Stomach (tissue), 8 donors: ENCODE measurements at regions not wholly inside any gene's neighbourhood (a gene's known extent, or its start where the extent isn't known, plus 50 kb on each side); places are given as distances from the start of the nearest gene placed in this dataset.
A peak's percentile ranks its signal among the peaks of the same experiment; 100 is the strongest.

ENCODE experiments used
- DNase-seq, 2 donors: peaks; one replicate each; pipeline versions ENCODE4 v3.0.0 to v3.0.0-alpha.2; 2013 to 2019
- H3K27ac ChIP-seq, 5 donors: fragments of 200-600 bp in 4 of 5; sonication (generic) in 4 of 5; one replicate each; pipeline ENCODE4 v1.5.1; 2013 to 2019; ENCODE audit warnings: mild to moderate bottlenecking in 1 of 5, moderate library complexity in 1 of 5
- H3K27me3 ChIP-seq, 3 donors: fragments of 200-600 bp; sonication (generic); one replicate each; pipeline ENCODE4 v1.5.1; 2017 to 2019; ENCODE audit warnings: mixed run types in 1 of 3
- H3K36me3 ChIP-seq, 4 donors: fragments of 200-600 bp; sonication (generic); 1 replicate in 3 of 4; 2 replicates in 1 of 4; pipeline ENCODE4 v1.5.1; 2016 to 2019
- H3K4me1 ChIP-seq, 4 donors: fragments of 200-600 bp; sonication (generic); one replicate each; pipeline ENCODE4 v1.5.1; 2016 to 2019
- H3K4me3 ChIP-seq, 4 donors: fragments of 200-600 bp; sonication (generic) in 3 of 4; one replicate each; pipeline ENCODE4 v1.5.1; 2016 to 2019; ENCODE audit warnings: mild to moderate bottlenecking in 1 of 4
- H3K9me3 ChIP-seq, 4 donors: fragments of 200-600 bp; sonication (generic); one replicate each; pipeline ENCODE4 v1.5.1; 2016 to 2019
- CTCF ChIP-seq, 7 experiments: fragments of 450-650 bp in 4 of 7; fragments of 200-600 bp in 3 of 7; sonication (generic) in 3 of 7; IDR thresholded peaks; one replicate each; pipeline ENCODE4 v1.5.1; 2016 to 2019; ENCODE audit warnings: antibody characterized with exemption in 7 of 7, control low read depth in 2 of 7, mild to moderate bottlenecking in 1 of 7
- EP300 ChIP-seq: sonication (generic); formaldehyde crosslinking; IDR thresholded peaks from one replicate; pipeline ENCODE4 v1.6.1; 2017; ENCODE audit warnings: antibody characterized with exemption
- POLR2A ChIP-seq, 4 donors: fragments of 450-650 bp; IDR thresholded peaks; one replicate each; pipeline ENCODE4 v1.6.1; 2016; ENCODE audit warnings: antibody characterized with exemption in 4 of 4, control low read depth in 2 of 4, mild to moderate bottlenecking in 1 of 4, moderate library complexity in 1 of 4
- POLR2AphosphoS5 ChIP-seq, 3 donors: sonication (generic); formaldehyde crosslinking; IDR thresholded peaks; one replicate each; pipeline ENCODE4 v1.6.1; 2016; ENCODE audit warnings: antibody characterized with exemption in 3 of 3
- whole genome bisulfite sequencing, 5 donors: extraction: QIAGEN DNeasy Blood & Tissue Kit in 3 of 5; methylation state at CpG; one replicate each; pipeline versions ENCODE4 v1.1.5 to v1.1.7; 2013 to 2018; 5-methylcytosine and 5-hydroxymethylcytosine counted together
- intact Hi-C: fragments of 100-400 bp; cut with DNase I; formaldehyde crosslinking; loops from one replicate; pipeline ENCODE4 v1.15.1; 2023; ENCODE audit warnings: low total_unique reads
- donor health status: healthy with polysubstance abuse.
- donor health status: Bipolar disorder and iron deficiency.
- donor health status: healthy.

DNA sequence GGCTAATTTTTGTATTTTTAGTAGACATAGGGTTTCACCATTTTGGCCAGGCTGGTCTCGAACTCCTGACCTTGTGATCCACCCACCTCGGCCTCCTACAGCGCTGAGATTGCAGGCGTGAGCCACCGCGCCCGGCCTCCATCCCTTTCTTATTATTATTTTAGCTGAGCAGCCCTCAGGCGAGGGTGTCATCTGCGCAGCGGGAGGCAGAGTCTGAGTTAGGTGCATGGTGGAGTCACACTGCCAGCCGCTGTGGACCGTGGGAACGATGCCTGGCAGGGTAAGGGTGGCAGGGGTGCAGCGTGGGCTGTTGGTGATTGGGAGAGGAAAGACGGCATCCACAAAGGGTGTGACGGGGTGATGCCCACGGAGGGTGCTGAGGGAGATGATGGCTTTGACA is 491.8 kb upstream of the FAT1 start:
- TF ChIP-seq POLR2A (IDR thresholded peaks at IDR 0.05) (no peak), EP300 (no peak), CTCF (IDR thresholded peaks at IDR 0.05) (no peak), POLR2AphosphoS5 (IDR thresholded peaks at IDR 0.05) (no peak)
- no peaks in the 10 kb centered on the region for H3K27me3 ChIP-seq
- intact Hi-C loops: no loop called here
- H3K27ac ChIP-seq: no peak overlapping the region
- no peaks in the 10 kb centered on the region for H3K4me1 ChIP-seq
- 93 to 95% (median 95%) methylated on average over 15 to 17 of the region's 17 CpGs for WGBS, 5 donors
- H3K4me3 ChIP-seq: no peak overlapping the region
- no peak for DNase-seq
- H3K36me3 ChIP-seq: no peaks in the 10 kb centered on the region
- no peaks in the 10 kb centered on the region for H3K9me3 ChIP-seq

GRCh38 chr4:187218705-187219245 is 495.1 kb upstream of the FAT1 start:
- H3K4me3 ChIP-seq: peak overlapping the region in 1 of 4 donors; percentile 0
- no peak overlapping the region for H3K27ac ChIP-seq
- WGBS, 5 donors: 68 to 82% (median 75%) methylated on average over 20 of the region's 20 CpGs
- no peaks in the 10 kb centered on the region for H3K27me3 ChIP-seq
- H3K36me3 ChIP-seq: no peaks in the 10 kb centered on the region
- TF ChIP-seq POLR2AphosphoS5 (IDR thresholded peaks at IDR 0.05): no peak
- no peak for TF ChIP-seq EP300
- TF ChIP-seq POLR2A (IDR thresholded peaks at IDR 0.05): no peak
- no peak for TF ChIP-seq CTCF (IDR thresholded peaks at IDR 0.05)
- no peak for DNase-seq
- intact Hi-C loops: no loop called here
- H3K9me3 ChIP-seq: no peaks in the 10 kb centered on the region
- H3K4me1 ChIP-seq: no peaks in the 10 kb centered on the region

- intact Hi-C loops: no loop called here
These were observed 500.9 kb upstream of the FAT1 start for GRCh38 chr4:187224560-187224959.

GRCh38 chr4:187227907-187228704 is 504.4 kb upstream of the FAT1 start:
- H3K4me1 ChIP-seq: no peaks in the 10 kb centered on the region
- no peaks in the 10 kb centered on the region for H3K27me3 ChIP-seq
- no peak for TF ChIP-seq POLR2AphosphoS5 (IDR thresholded peaks at IDR 0.05)
- TF ChIP-seq EP300: no peak
- no peak for TF ChIP-seq CTCF (IDR thresholded peaks at IDR 0.05)
- no peak for TF ChIP-seq POLR2A (IDR thresholded peaks at IDR 0.05)
- H3K27ac ChIP-seq: no peak overlapping the region
- WGBS, 5 donors: 61 to 67% (median 64%) methylated on average over 6 of the region's 6 CpGs
- H3K36me3 ChIP-seq: no peaks in the 10 kb centered on the region
- no peak overlapping the region for H3K4me3 ChIP-seq
- DNase-seq: peak in 1 of 2 donors; percentile 12
- H3K9me3 ChIP-seq: no peaks in the 10 kb centered on the region
- intact Hi-C loops: no loop called here

More at GRCh38 chr4:187224560-187224959, 500.9 kb upstream of the FAT1 start:
- no peaks in the 10 kb centered on the region for H3K27me3 ChIP-seq
- H3K36me3 ChIP-seq: no peaks in the 10 kb centered on the region
- H3K4me1 ChIP-seq: no peaks in the 10 kb centered on the region
- H3K9me3 ChIP-seq: no peaks in the 10 kb centered on the region
- H3K4me3 ChIP-seq: no peak overlapping the region
- DNase-seq: no peak
- TF ChIP-seq POLR2AphosphoS5 (IDR thresholded peaks at IDR 0.05) (no peak), POLR2A (IDR thresholded peaks at IDR 0.05) (no peak), EP300 (no peak), CTCF (IDR thresholded peaks at IDR 0.05) (no peak)
- no peak overlapping the region for H3K27ac ChIP-seq
- WGBS, 5 donors: 49 to 70% (median 64%) methylated on average over 5 of the region's 5 CpGs
